ENCODE measurements at regions not wholly inside any gene's neighbourhood (a gene's known extent, or its start where the extent isn't known, plus 50 kb on each side); places are given as distances from the start of the nearest gene placed in this dataset.
"Not testable (repeated sequence)": the region's sequence is repeated elsewhere in the genome, so short reads cannot be mapped to it uniquely, and the experiment has no call there.

DNA sequence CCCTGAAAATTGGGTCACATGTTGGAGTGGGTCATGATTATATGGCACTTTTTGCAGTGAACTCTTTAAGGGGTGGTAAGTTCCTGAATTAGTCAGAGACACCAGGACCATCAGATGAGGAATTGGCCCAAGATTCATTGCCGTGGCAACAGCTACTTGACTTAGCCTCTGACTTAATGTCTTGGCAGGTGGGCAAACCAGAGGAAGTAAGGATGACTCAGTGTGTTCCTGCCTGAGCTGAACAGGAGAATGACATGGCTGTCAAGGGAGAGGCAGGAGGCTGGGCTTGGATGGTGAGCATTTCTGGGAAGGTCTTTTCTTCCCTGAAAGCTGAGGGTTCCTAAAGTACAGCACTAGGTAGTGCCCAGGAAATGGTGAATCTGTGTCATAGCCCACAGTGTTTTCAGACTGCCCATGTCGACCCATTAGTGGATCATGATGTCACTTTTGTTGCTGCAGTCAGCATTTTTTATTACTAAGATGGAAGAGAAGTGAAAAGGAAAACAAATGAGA is 170.1 kb upstream of the PWP1 start:
- TF ChIP-seq, protein P1, sequence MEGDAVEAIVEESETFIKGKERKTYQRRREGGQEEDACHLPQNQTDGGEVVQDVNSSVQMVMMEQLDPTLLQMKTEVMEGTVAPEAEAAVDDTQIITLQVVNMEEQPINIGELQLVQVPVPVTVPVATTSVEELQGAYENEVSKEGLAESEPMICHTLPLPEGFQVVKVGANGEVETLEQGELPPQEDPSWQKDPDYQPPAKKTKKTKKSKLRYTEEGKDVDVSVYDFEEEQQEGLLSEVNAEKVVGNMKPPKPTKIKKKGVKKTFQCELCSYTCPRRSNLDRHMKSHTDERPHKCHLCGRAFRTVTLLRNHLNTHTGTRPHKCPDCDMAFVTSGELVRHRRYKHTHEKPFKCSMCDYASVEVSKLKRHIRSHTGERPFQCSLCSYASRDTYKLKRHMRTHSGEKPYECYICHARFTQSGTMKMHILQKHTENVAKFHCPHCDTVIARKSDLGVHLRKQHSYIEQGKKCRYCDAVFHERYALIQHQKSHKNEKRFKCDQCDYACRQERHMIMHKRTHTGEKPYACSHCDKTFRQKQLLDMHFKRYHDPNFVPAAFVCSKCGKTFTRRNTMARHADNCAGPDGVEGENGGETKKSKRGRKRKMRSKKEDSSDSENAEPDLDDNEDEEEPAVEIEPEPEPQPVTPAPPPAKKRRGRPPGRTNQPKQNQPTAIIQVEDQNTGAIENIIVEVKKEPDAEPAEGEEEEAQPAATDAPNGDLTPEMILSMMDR (IDR thresholded peaks at IDR 0.05), result no peak
- DNase-seq (ENCODE audit: low spot score) (peak; percentile 27), ATAC-seq (ENCODE audit: low FRiP score) (peak; percentile 64)

DNA sequence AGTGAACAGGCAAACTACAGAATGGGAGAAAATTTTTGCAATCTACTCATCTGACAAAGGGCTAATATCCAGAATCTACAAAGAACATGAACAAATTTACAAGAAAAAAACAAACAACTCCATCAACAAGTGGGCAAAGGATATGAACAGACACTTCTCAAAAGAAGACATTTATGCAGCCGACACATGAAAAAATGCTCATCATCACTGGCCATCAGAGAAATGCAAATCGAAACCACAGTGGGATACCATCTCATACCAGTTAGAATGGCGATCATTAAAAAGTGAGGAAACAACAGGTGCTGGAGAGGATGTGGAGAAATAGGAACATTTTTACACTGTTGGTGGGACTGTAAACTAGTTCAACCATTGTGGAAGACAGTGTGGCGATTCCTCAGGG is 167.8 kb upstream of the PWP1 start:
- DNase-seq (ENCODE audit: low spot score); ATAC-seq (ENCODE audit: low FRiP score): not testable (repeated sequence)

DNA sequence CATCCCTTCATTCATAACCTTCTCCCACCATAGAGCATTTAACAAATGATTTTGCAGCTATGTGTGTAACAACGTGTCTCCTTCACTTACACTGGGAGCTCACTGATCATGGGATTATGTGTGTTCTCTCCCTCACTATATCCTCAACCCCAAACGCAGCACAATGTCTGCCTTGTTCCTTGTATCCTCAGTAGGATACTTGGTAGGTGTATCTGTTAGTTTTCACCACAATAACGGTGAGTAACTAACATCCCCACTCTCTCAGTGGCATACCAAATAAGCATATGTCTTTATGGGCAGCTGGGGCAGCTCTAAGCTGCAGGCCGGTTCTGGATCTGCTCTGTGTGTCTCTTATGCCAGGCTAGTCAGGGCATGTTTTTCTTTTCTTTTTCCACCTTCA is 166.7 kb upstream of the PWP1 start:
- DNase-seq (ENCODE audit: low spot score) (no peak), ATAC-seq (ENCODE audit: low FRiP score) (no peak)
- TF ChIP-seq, protein P1 (IDR thresholded peaks at IDR 0.05), result no peak

DNA sequence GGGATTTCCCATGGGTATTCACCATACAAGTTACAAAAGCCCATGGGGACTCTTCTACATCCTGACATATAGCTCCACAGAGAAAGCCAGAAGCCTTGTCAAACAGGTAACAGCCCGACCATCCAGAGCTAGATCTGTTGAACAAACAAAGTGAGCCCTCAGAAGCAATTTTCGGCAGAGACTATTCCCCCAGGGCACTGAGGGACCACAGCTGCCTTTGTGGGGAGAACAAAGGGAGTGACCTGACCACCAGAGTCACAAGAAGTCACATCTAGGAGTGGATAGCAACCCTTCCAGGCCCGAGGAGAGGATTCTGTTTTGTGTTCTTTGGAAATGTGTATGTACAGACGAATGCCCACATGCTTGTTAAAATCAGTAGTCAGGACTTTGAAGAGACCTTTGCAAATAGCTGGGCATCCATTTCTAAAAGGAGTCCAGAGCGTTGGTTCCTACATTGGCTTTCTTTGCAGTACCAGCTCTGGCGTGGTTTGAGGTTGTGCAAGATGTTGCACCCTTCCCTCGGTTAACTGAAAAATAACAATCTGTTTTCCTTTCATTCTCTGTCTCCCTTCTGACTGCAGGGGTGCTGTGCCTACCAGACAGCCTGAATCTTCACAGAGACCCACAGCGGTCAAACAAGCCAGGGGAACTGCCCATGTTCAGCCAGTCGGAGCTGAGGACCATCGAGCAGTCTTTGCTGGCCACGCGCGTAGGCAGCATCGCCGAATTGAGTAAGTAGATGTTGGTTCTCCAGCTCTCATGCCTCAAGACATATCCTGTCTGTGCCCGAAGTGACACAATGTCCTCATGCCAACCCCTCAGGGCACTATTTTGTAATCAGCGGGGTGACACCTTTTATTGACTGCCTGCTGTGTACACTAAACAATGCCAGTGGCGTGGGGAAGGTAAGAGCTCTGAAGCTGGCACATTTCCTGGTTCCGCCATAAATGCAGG is 165.4 kb upstream of the PWP1 start:
- DNase-seq (ENCODE audit: low spot score) (no peak), ATAC-seq (ENCODE audit: low FRiP score) (no peak)
- TF ChIP-seq, protein P1 (IDR thresholded peaks at IDR 0.05), result no peak

DNA sequence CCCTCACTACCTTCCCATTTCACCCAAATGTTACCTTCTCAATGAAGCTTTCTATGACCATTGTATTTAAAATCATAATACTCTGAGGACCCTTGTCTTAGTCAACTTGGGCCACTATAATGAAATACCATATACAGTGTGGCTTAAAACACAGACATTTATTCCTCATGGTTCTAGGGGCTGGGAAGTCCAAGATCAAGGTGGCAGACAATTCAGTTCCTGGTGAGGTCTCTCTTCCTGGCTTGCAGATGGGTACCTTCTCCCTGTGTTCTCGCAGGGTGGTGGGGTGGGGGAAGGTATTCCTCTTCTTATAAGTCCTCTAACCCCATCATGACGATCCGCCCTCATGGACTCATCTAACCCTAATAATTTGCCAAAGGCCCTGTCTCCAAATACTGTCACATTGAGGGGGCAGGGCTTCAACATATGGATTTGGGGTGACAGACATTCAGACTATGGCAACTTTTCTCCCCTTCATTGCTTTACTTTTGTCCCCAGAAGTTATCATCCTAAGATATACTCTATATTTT is 163.7 kb upstream of the PWP1 start:
- no peak for ATAC-seq (ENCODE audit: low FRiP score)
- DNase-seq (ENCODE audit: low spot score), result no peak
- TF ChIP-seq, protein P1 (IDR thresholded peaks at IDR 0.05), result no peak

DNA sequence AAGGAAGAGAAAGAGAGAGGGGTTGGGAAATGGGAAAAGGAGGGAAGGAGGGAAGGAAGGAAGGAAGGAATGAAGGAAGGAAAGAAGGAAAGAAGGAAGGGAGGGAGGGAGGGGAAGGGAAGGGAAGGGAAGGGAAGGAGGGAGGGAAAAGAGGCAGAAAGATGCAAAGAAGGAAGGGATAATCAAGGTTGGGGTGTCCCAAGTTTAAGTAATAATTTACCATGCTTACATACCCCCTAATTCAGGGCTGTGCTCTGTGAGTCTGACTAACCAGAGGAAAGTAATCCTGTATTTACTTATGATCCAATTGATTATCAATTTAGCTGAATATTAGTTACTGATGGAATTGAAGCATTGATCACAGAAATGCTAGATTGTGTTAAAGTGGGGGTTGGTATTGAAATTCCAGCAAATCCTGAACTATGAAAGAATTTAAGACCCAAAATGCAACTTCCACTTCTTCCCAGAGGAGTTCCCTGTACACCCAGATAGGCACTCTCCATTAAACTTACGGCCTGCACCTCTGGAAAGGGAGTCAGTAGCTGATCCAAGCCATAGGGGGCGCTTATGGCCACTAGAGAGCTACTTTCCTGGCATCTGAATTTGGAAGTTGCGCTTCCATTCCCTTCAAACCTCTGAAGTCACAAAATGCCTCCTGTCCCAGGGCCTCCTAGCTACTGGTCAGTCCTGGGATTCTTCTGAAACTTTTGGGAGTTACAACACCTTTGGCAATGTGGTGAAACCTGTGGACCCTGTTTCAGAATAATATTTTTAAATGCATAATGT is 162.7 kb upstream of the PWP1 start:
- no peak for ATAC-seq (ENCODE audit: low FRiP score)
- TF ChIP-seq, protein P1 (IDR thresholded peaks at IDR 0.05), result no peak
- DNase-seq (ENCODE audit: low spot score), result no peak

All from omental fat pad (tissue), 3 donors.